Sigmoid colon (tissue), 4 donors: ENCODE measurements at regions not wholly inside any gene's neighbourhood (a gene's known extent, or its start where the extent isn't known, plus 50 kb on each side); places are given as distances from the start of the nearest gene placed in this dataset.

Source experiments
- CTCF ChIP-seq, 4 experiments: fragments of 450-650 bp in 3 of 4; fragments of 200-600 bp in 1 of 4; IDR thresholded peaks; one replicate each; pipeline ENCODE4 v1.5.1; 2016 to 2019; ENCODE audit warnings: antibody characterized with exemption in 4 of 4, mild to moderate bottlenecking in 3 of 4, moderate library complexity in 2 of 4
- POLR2A ChIP-seq, 2 donors: fragments of 450-650 bp; IDR thresholded peaks; one replicate each; pipeline ENCODE4 v1.6.1; 2016; ENCODE audit warnings: antibody characterized with exemption in 2 of 2, mild to moderate bottlenecking in 2 of 2, moderate library complexity in 2 of 2
- POLR2AphosphoS5 ChIP-seq, 4 donors: sonication (generic); formaldehyde crosslinking; IDR thresholded peaks; one replicate each; pipeline ENCODE4 v1.6.1; 2017; ENCODE audit warnings: antibody characterized with exemption in 4 of 4

- TF ChIP-seq POLR2A (IDR thresholded peaks at IDR 0.05) (no peak), CTCF (IDR thresholded peaks at IDR 0.05) (peak in 3 of 4 experiments; percentile 31 to 65 (median 62)), POLR2AphosphoS5 (IDR thresholded peaks at IDR 0.05) (no peak)
Observed at GRCh38 chr12:127677537-127678131, 589.3 kb upstream of the TMEM132C start.
